Jurkat, Clone E6-1 (cell line): ENCODE measurements at regions not wholly inside any gene's neighbourhood (a gene's known extent, or its start where the extent isn't known, plus 50 kb on each side); places are given as distances from the start of the nearest gene placed in this dataset.
"Not testable (repeated sequence)": the region's sequence is repeated elsewhere in the genome, so short reads cannot be mapped to it uniquely, and the experiment has no call there.

Experiments used
- DNase-seq: peaks from one replicate; pipeline ENCODE4 v3.0.0-alpha.2; 2011; ENCODE audit warnings: low read depth, low spot score
- H3K4me3 ChIP-seq: 2 replicates; pipeline ENCODE4 v1.5.1; 2011; ENCODE audit warnings: mild to moderate bottlenecking, low read length, control low read depth, moderate library complexity

DNA sequence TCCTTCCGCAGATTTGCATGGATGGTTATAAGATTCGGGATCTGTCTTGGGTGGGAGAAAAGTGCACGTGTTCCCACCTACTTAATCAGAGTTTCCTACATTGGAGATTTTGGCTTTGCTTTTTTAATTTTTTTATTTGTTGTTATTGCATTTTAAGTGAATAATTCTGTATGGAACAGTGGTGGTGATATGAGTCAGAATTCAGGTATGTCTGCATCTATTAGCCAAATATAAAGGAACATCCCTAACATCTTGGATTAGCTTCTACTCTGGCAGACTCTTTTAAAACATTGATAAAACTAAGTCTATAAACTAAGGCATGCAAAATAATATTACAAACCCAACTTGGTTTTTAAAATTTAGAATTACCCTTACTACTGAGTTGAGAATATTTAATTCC lies 659.8 kb upstream of the EPHA5 start:
- H3K4me3 ChIP-seq: no peak overlapping the region
- DNase-seq: no peak

DNA sequence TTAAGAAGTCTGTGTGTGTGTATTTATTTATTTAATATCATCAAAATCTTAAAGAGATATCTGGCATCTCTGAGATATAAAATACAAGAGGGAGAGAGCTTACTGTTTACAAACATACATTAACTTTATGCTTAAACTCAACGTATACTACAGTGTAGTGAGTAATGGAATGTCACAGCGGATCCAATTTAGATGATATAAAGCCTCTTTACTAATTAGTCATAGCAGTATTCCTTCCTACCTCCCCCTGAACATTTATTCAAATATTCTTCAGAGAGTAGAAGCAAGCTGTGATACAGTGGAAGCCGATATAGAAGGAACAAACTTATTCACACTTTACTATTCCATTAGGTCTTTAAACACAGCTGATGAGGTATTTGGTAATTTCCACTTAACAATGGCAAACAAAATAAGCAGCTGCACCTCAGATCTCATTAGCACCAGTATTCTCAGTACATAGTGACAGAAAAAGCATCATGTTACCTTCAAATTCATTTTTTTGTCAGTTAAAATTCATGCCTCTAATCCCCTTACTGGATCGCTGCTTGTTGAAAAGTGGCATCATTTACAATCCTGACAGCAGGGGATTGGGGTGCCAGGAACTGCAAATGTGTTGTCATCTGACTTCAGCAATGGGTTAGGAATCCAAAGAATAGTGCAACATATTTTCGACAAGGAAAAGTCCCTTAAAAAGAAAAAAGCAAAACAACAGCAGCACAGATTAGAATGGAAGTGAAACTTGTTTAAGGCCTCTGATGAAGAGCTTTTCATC lies 658.7 kb upstream of the EPHA5 start:
- DNase-seq: no peak
- H3K4me3 ChIP-seq: no peak overlapping the region

DNA sequence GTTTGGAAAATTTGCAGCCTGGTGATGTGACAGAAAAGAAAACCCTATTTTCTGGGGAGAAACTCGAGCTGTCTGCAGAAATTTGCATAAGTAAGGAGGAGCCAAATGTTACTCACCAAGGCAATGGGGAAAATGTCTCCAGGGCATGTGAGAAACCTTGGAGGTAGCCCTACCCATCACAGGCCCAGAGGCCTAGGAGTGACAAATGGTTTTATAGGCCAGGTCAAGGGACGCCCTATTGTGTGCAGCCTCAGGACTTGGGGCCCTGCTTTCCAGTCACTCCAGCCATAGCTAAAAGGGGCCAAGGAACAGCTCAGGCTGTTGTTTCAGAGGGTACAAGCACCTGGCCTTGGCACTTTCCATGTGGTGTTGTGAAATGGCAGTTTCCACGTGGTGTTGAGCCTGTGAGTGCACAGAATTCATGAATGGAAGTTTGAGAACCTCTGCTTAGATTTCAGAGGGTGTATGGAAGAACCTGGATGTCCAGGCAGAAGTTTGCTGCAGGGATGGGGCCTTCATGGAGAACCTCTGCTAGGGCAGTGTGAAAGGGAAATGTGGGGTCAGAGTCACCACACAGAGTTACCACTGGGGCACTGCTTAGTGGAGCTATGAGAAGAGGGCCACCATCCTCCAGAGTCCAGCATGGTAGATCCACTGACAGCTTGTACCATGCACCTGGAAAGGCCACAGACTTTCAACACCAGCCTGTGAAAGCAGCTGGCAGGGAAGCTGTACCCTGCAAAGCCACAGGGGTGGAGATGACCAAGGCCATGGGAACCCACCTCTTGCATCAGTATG lies 637.6 kb upstream of the EPHA5 start:
- H3K4me3 ChIP-seq: no peak overlapping the region
- no peak for DNase-seq

GRCh38 chr4:66300336-66300934 lies 630.1 kb upstream of the EPHA5 start:
- no peak for DNase-seq
- no peak overlapping the region for H3K4me3 ChIP-seq

- no peak for DNase-seq
- no peak overlapping the region for H3K4me3 ChIP-seq
Observed at GRCh38 chr4:66298569-66298968, 628.3 kb upstream of the EPHA5 start.

GRCh38 chr4:66297703-66298102 lies 627.4 kb upstream of the EPHA5 start:
- no peak overlapping the region for H3K4me3 ChIP-seq
- DNase-seq: no peak

- no peak for DNase-seq
- H3K4me3 ChIP-seq: no peak overlapping the region
Observed at GRCh38 chr4:66294638-66295037, 624.3 kb upstream of the EPHA5 start.

- H3K4me3 ChIP-seq: no peak overlapping the region
- no peak for DNase-seq
Observed at GRCh38 chr4:66284991-66285451, 614.7 kb upstream of the EPHA5 start.

- no peak overlapping the region for H3K4me3 ChIP-seq
- no peak for DNase-seq
Observed at GRCh38 chr4:66279084-66279483, 608.8 kb upstream of the EPHA5 start.

GRCh38 chr4:66275411-66276038 lies 605.2 kb upstream of the EPHA5 start:
- no peak for DNase-seq
- H3K4me3 ChIP-seq: no peak overlapping the region

- no peak for DNase-seq
- H3K4me3 ChIP-seq: no peak overlapping the region
Observed at GRCh38 chr4:66273110-66273509, 602.8 kb upstream of the EPHA5 start.

GRCh38 chr4:66270356-66270755 lies 600.1 kb upstream of the EPHA5 start:
- not testable (repeated sequence) for H3K4me3 ChIP-seq, DNase-seq

GRCh38 chr4:66266554-66266953 lies 596.3 kb upstream of the EPHA5 start:
- H3K4me3 ChIP-seq, DNase-seq: not testable (repeated sequence)

DNA sequence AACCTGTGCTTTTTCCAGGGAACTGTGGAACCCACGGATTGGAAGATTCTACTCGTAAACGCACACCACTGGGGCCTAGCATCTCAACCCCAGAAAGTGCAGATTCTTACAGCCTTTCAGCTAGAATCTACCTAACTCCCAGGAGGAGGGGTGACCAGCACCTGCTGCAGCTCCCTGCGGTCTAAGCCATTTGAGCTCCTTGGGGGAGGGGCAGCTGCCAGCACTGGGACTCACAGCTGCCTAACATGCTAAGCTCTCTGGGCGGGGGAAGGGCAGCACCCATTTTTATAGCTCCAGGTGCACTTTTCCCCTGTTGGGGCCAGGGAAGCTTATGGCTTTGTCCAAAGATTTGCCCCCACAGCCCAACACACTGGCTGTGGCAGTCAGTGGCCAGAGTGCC lies 595.7 kb upstream of the EPHA5 start:
- no peak for DNase-seq

DNA sequence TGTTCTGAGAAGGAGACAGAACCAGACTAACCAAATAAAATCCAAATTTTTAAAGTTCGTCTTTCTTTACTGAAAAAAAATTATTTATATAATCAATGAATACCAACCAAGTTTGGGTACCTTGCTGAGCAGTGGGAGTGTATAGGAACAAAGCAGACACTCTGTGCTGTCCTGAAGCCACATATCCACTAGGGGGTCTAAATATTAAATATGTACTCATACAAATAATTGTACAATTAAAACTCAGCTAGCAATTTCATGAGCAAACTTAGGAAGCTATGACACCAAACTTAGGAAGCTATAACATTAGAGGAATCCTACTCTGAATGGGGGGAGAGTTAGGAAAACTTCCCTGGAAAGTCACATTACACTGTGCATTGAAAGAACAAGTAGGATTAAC lies 582.0 kb upstream of the EPHA5 start:
- no peak overlapping the region for H3K4me3 ChIP-seq
- peak; percentile 1 for DNase-seq

More for the DNA sequence above, 595.7 kb upstream of the EPHA5 start:
- no peak overlapping the region for H3K4me3 ChIP-seq

GRCh38 chr4:66246643-66247042 lies 576.4 kb upstream of the EPHA5 start:
- no peak overlapping the region for H3K4me3 ChIP-seq
- DNase-seq: no peak

- no peak for DNase-seq
Observed at GRCh38 chr4:66235876-66236275, 565.6 kb upstream of the EPHA5 start.

GRCh38 chr4:66229885-66230284 lies 559.6 kb upstream of the EPHA5 start:
- DNase-seq: no peak
- no peak overlapping the region for H3K4me3 ChIP-seq

More at GRCh38 chr4:66235876-66236275, 565.6 kb upstream of the EPHA5 start:
- no peak overlapping the region for H3K4me3 ChIP-seq

GRCh38 chr4:66225539-66225938 lies 555.2 kb upstream of the EPHA5 start:
- no peak for DNase-seq
- no peak overlapping the region for H3K4me3 ChIP-seq
